Memory B cell (primary cell): ENCODE measurements at regions not wholly inside any gene's neighbourhood (a gene's known extent, or its start where the extent isn't known, plus 50 kb on each side); places are given as distances from the start of the nearest gene placed in this dataset.

Source experiments
- ATAC-seq: fragments of 150-1000 bp; cut with Tn5 transposase; 2 replicates; pipeline ENCODE4 v1.10.0; 2021; ENCODE audit warnings: low read depth, mild to moderate bottlenecking, moderate library complexity
- DNase-seq, 2 donors: peaks; one replicate each; pipeline ENCODE4 v3.0.0; 2022; ENCODE audit warnings: low spot score in 2 of 2
- H3K27ac Mint-ChIP-seq: one replicate; pipeline ENCODE4 v1.8.0; 2022; ENCODE audit warnings: mild to moderate bottlenecking, moderate library complexity, mixed read lengths
- H3K27me3 Mint-ChIP-seq: one replicate; pipeline ENCODE4 v1.8.0; 2022; ENCODE audit warnings: mixed read lengths
- H3K36me3 Mint-ChIP-seq: one replicate; pipeline ENCODE4 v1.8.0; 2022; ENCODE audit warnings: mild to moderate bottlenecking, mixed read lengths
- H3K4me1 Mint-ChIP-seq: one replicate; pipeline ENCODE4 v1.8.0; 2022; ENCODE audit warnings: mixed read lengths
- H3K4me3 Mint-ChIP-seq: one replicate; pipeline ENCODE4 v1.8.0; 2022; ENCODE audit warnings: mild to moderate bottlenecking, moderate library complexity, mixed read lengths
- H3K9me3 Mint-ChIP-seq: one replicate; pipeline ENCODE4 v1.8.0; 2022; ENCODE audit warnings: mixed read lengths

GRCh38 chr1:221636096-221636495 lies 105.8 kb downstream of the DUSP10 start:
- no peak overlapping the region for H3K27ac Mint-ChIP-seq
- H3K4me3 Mint-ChIP-seq, result no peak overlapping the region
- H3K9me3 Mint-ChIP-seq, result no peaks in the 10 kb centered on the region
- DNase-seq (no peak), ATAC-seq (no peak)
- H3K27me3 Mint-ChIP-seq, result no peaks in the 10 kb centered on the region
- H3K36me3 Mint-ChIP-seq, result no peaks in the 10 kb centered on the region
- no peaks in the 10 kb centered on the region for H3K4me1 Mint-ChIP-seq

- Mint-ChIP-seq H3K9me3 (no peaks in the 10 kb centered on the region), H3K4me3 (no peak overlapping the region), H3K27me3 (no peaks in the 10 kb centered on the region), H3K4me1 (no peaks in the 10 kb centered on the region), H3K27ac (no peak overlapping the region), H3K36me3 (no peaks in the 10 kb centered on the region)
- no peak for DNase-seq
- no peak for ATAC-seq
Observed at GRCh38 chr1:221636967-221637366, 104.9 kb downstream of the DUSP10 start.

- no peaks in the 10 kb centered on the region for H3K4me1 Mint-ChIP-seq
- H3K4me3 Mint-ChIP-seq, result no peak overlapping the region
- no peaks in the 10 kb centered on the region for H3K27me3 Mint-ChIP-seq
- no peak for ATAC-seq
- H3K27ac Mint-ChIP-seq, result no peak overlapping the region
- H3K9me3 Mint-ChIP-seq, result no peaks in the 10 kb centered on the region
- H3K36me3 Mint-ChIP-seq, result no peaks in the 10 kb centered on the region
- DNase-seq, result no peak
Observed at GRCh38 chr1:221637641-221638041, 104.2 kb downstream of the DUSP10 start.

GRCh38 chr1:221638595-221638994 lies 103.3 kb downstream of the DUSP10 start:
- H3K36me3 Mint-ChIP-seq, result no peaks in the 10 kb centered on the region
- H3K27ac Mint-ChIP-seq, result no peak overlapping the region
- ATAC-seq (no peak), DNase-seq (no peak)
- H3K4me1 Mint-ChIP-seq, result no peaks in the 10 kb centered on the region
- no peaks in the 10 kb centered on the region for H3K27me3 Mint-ChIP-seq
- no peaks in the 10 kb centered on the region for H3K9me3 Mint-ChIP-seq
- H3K4me3 Mint-ChIP-seq, result no peak overlapping the region

- Mint-ChIP-seq H3K36me3 (no peaks in the 10 kb centered on the region), H3K27me3 (no peaks in the 10 kb centered on the region)
Observed at GRCh38 chr1:221641811-221642210, 100.1 kb downstream of the DUSP10 start.

GRCh38 chr1:221643404-221644144 lies 98.3 kb downstream of the DUSP10 start:
- H3K27ac Mint-ChIP-seq, result no peak overlapping the region

More at GRCh38 chr1:221641811-221642210, 100.1 kb downstream of the DUSP10 start:
- DNase-seq (no peak), ATAC-seq (no peak)
- H3K9me3 Mint-ChIP-seq, result no peaks in the 10 kb centered on the region
- H3K4me3 Mint-ChIP-seq, result no peak overlapping the region
- no peak overlapping the region for H3K27ac Mint-ChIP-seq
- peaks cover 9% of the 10 kb centered on the region for H3K4me1 Mint-ChIP-seq

GRCh38 chr1:221644145-221644448 lies 97.8 kb downstream of the DUSP10 start:
- peaks cover 2% of the 10 kb centered on the region for H3K9me3 Mint-ChIP-seq
- no peaks in the 10 kb centered on the region for H3K27me3 Mint-ChIP-seq
- DNase-seq (no peak), ATAC-seq (no peak)
- peaks cover 9% of the 10 kb centered on the region for H3K4me1 Mint-ChIP-seq
- no peaks in the 10 kb centered on the region for H3K36me3 Mint-ChIP-seq
- H3K27ac Mint-ChIP-seq, result peak overlapping the region; percentile 53
- H3K4me3 Mint-ChIP-seq, result no peak overlapping the region

More at GRCh38 chr1:221643404-221644144, 98.3 kb downstream of the DUSP10 start:
- H3K4me1 Mint-ChIP-seq, result peaks cover 9% of the 10 kb centered on the region
- H3K36me3 Mint-ChIP-seq, result no peaks in the 10 kb centered on the region
- no peak for DNase-seq
- no peak for ATAC-seq
- H3K4me3 Mint-ChIP-seq, result no peak overlapping the region
- peaks cover 2% of the 10 kb centered on the region for H3K9me3 Mint-ChIP-seq
- no peaks in the 10 kb centered on the region for H3K27me3 Mint-ChIP-seq

GRCh38 chr1:221644663-221645258 lies 97.1 kb downstream of the DUSP10 start:
- ATAC-seq (no peak), DNase-seq (no peak)
- H3K36me3 Mint-ChIP-seq, result no peaks in the 10 kb centered on the region
- H3K4me1 Mint-ChIP-seq, result peaks cover 9% of the 10 kb centered on the region
- H3K27me3 Mint-ChIP-seq, result no peaks in the 10 kb centered on the region
- peaks cover 2% of the 10 kb centered on the region for H3K9me3 Mint-ChIP-seq
- no peak overlapping the region for H3K4me3 Mint-ChIP-seq
- peak overlapping the region; percentile 53 for H3K27ac Mint-ChIP-seq

- H3K27me3 Mint-ChIP-seq, result no peaks in the 10 kb centered on the region
- H3K9me3 Mint-ChIP-seq, result peaks cover 2% of the 10 kb centered on the region
- no peak overlapping the region for H3K27ac Mint-ChIP-seq
- H3K4me1 Mint-ChIP-seq, result peaks cover 9% of the 10 kb centered on the region
- H3K36me3 Mint-ChIP-seq, result no peaks in the 10 kb centered on the region
- H3K4me3 Mint-ChIP-seq, result no peak overlapping the region
- no peak for ATAC-seq
- DNase-seq, result no peak
Observed at GRCh38 chr1:221648201-221648600, 93.7 kb downstream of the DUSP10 start.
